GM12865 (cell line): ENCODE measurements at regions not wholly inside any gene's neighbourhood (a gene's known extent, or its start where the extent isn't known, plus 50 kb on each side); places are given as distances from the start of the nearest gene placed in this dataset.

Experiments used
- DNase-seq: peaks from one replicate; pipeline ENCODE4 v3.0.0; 2010; ENCODE audit warnings: low read depth
- H3K4me3 ChIP-seq: 2 replicates; pipeline ENCODE4 v1.5.1; 2011; ENCODE audit warnings: mild to moderate bottlenecking, low read depth, low read length, control low read depth
- CTCF ChIP-seq: IDR thresholded peaks from 2 replicates; pipeline ENCODE4 v1.5.1; 2011; ENCODE audit warnings: low read length, control low read depth, low read depth, inconsistent platforms; ENCODE audit not compliant: insufficient read depth; ENCODE audit errors: missing control alignments

- no peak for TF ChIP-seq CTCF
- no peak for DNase-seq
- no peak overlapping the region for H3K4me3 ChIP-seq
Observed at GRCh38 chr2:136342138-136342537, 224.2 kb upstream of the CXCR4 start.

- DNase-seq, result no peak
- no peak overlapping the region for H3K4me3 ChIP-seq
- no peak for TF ChIP-seq CTCF
Observed at GRCh38 chr2:136334967-136335366, 217.0 kb upstream of the CXCR4 start.

DNA sequence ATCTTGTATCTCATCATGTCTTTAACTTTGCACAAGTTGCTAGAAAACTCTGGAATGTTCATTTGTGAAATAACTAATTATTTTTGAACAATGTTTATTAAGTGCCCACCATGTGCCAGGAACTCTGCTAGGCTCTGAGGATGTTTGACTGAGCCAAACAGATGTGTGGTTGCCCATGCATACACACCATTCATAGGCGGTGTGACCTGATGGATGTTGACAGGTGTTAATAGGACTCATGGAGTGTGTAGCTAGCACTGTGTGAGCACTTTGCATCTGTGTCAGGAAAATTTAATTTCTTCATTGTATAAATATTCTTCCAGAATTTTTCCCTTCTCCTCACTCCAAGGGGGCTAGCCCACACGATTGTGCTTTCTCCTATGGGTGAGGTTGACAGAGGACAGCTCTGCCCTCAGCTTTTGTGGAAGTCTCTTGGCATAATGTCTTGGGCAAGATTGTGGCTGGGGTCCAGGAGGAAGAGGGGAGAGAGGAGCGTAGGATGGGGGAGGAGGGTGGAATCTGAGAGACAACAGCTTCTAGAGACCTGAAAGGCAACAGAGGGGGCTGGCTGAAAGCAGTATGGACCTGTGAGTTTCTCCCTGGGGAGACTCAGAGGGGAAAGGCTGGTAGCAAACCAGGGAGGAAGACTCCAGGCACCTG lies 214.6 kb upstream of the CXCR4 start:
- no peak for TF ChIP-seq CTCF
- DNase-seq, result no peak
- no peak overlapping the region for H3K4me3 ChIP-seq

DNA sequence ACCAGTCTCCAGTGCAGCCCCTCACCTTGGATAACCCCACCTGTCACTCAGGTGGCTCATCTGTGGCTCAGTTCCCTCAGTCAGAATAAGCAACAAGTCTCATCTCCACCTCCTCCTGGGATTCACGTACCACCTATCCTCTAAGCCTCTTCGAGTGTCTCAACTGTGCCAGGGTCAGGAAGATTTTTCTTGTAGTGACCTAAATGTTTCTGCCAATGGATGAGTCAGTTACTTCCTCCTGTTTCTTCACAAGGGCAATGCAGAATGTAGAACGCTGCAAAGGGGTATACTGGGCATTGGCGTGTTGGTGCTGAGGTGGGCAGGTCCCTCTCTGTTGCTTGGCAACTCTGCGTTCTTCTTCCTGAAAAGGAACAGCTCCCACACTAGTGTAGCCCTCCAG lies 213.3 kb upstream of the CXCR4 start:
- H3K4me3 ChIP-seq, result no peak overlapping the region
- no peak for DNase-seq
- TF ChIP-seq CTCF, result no peak

DNA sequence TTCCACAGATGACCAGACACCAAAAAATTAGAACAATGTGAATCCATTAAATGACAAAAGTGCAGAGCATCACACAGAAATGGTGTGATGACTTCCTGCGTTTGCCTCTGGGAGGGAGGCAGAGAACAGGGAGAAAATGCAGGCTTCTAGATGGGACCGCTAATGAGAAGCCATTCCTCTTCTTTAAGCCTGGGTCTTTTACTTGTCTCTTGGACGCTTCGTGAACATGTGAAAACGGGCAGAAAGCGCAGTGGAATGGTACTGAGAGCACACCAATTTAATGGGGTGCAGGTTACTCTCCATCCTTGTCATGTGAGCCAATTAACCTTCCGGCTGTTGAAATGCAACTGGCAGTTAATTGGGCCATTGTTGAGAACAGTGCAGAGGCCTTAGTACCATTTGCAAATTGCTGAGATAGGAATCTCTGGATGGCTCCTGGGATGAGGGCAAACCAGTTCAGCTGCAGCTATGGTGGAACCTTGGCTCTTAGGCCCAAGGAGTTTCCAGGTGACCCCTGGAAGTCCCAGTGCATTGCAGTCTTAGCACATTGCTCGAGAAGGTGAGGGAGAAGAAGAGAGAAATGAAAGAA lies 210.4 kb upstream of the CXCR4 start:
- DNase-seq, result no peak
- no peak overlapping the region for H3K4me3 ChIP-seq
- TF ChIP-seq CTCF, result no peak

DNA sequence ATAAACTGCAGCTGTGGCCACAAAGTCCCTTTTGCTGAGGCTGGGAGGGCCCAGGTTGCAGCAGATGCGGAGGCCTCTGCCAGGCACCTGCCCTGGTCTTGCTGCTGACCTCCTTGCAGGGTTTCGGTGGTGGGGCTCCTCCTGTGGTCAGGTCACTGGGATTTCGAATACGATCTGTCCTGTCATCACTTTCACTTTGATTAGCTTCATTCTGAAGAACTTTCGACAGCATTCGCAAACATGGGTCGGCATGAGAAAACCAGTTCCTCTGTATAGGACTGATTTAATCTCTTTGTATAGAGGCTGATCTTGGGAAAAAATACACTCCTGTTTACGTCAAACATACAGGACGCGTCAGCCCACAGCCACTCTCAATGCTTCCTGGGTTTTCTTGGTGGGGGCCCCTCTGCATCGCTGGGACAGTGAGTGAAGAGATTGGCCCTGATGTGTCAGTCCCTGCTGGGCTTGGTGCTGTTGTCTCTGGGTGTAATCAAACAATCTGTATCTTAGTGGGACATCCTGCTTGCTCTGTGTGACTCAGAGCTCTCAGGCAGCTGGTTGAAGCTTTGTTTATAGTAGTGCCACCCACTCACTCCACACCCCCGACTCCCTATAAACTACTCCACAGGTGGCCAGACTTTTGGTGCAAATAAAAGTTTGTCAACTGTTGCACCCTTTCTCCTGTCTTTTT lies 209.4 kb upstream of the CXCR4 start:
- no peak for TF ChIP-seq CTCF
- peak; percentile 93 for DNase-seq
- H3K4me3 ChIP-seq, result peak overlapping the region; percentile 32; the same call in 1 of the 2 replicates
